Smooth muscle cell (in vitro differentiated cells): ENCODE measurements at regions not wholly inside any gene's neighbourhood (a gene's known extent, or its start where the extent isn't known, plus 50 kb on each side); places are given as distances from the start of the nearest gene placed in this dataset.

ENCODE experiments used
- DNase-seq: peaks from one replicate; lab custom pipeline; 2025; ENCODE audit not compliant: unreplicated experiment; lab: John Stamatoyannopoulos, UW
- H2AFZ ChIP-seq: fragments of 200-600 bp; sonication (generic); 2 replicates; pipeline ENCODE4 v1.6.0; 2016; ENCODE audit warnings: antibody characterized with exemption, low read depth, mild to moderate bottlenecking
- H3F3A ChIP-seq: fragments of 200-600 bp; sonication (generic); 2 replicates; pipeline ENCODE4 v1.6.0; 2017; ENCODE audit warnings: antibody characterized with exemption, low read depth
- H3K27ac ChIP-seq: fragments of 200-600 bp; sonication (generic); 2 replicates; pipeline ENCODE4 v1.5.1; 2016; ENCODE audit warnings: low read depth, mild to moderate bottlenecking
- H3K27me3 ChIP-seq: fragments of 200-600 bp; sonication (generic); 2 replicates; pipeline ENCODE4 v1.6.1; 2016; ENCODE audit warnings: low read depth, mild to moderate bottlenecking
- H3K36me3 ChIP-seq: fragments of 200-600 bp; sonication (generic); 2 replicates; pipeline ENCODE4 v1.5.1; 2016; ENCODE audit warnings: low read depth
- H3K4me1 ChIP-seq: fragments of 200-600 bp; sonication (generic); 2 replicates; pipeline ENCODE4 v1.5.1; 2016; ENCODE audit warnings: low read depth
- H3K4me2 ChIP-seq: fragments of 200-600 bp; sonication (generic); 2 replicates; pipeline ENCODE4 v1.6.0; 2016; ENCODE audit warnings: mild to moderate bottlenecking
- H3K4me3 ChIP-seq: fragments of 200-600 bp; sonication (generic); 2 replicates; pipeline ENCODE4 v1.5.1; 2016; ENCODE audit warnings: mild to moderate bottlenecking
- H3K79me2 ChIP-seq: fragments of 200-600 bp; sonication (generic); 2 replicates; pipeline ENCODE4 v1.6.0; 2016; ENCODE audit warnings: low read depth, mild to moderate bottlenecking
- H3K9ac ChIP-seq: fragments of 200-600 bp; sonication (generic); 2 replicates; pipeline ENCODE4 v1.6.0; 2016; ENCODE audit warnings: low read depth
- H3K9me3 ChIP-seq: fragments of 200-600 bp; sonication (generic); replicated peaks from 2 replicates; pipeline ENCODE4 v1.5.1; 2016; ENCODE audit warnings: low read depth
- H4K20me1 ChIP-seq: fragments of 200-600 bp; sonication (generic); 2 replicates; pipeline ENCODE4 v1.6.0; 2016; ENCODE audit warnings: low read depth
- WGBS: methylation state at CpG from one replicate; pipeline ENCODE4 v1.1.7; 2016; ENCODE audit warnings: low lambda C conversion rate; 5-methylcytosine and 5-hydroxymethylcytosine counted together
- TF ChIP-seq, protein P1 (sequence below): fragments of 200-600 bp; sonication (generic); IDR thresholded peaks from 2 replicates; pipeline ENCODE4 v1.5.1; 2017; ENCODE audit warnings: borderline replicate concordance, mild to moderate bottlenecking, antibody characterized with exemption; ENCODE audit not compliant: insufficient read depth, poor library complexity, severe bottlenecking

DNA sequence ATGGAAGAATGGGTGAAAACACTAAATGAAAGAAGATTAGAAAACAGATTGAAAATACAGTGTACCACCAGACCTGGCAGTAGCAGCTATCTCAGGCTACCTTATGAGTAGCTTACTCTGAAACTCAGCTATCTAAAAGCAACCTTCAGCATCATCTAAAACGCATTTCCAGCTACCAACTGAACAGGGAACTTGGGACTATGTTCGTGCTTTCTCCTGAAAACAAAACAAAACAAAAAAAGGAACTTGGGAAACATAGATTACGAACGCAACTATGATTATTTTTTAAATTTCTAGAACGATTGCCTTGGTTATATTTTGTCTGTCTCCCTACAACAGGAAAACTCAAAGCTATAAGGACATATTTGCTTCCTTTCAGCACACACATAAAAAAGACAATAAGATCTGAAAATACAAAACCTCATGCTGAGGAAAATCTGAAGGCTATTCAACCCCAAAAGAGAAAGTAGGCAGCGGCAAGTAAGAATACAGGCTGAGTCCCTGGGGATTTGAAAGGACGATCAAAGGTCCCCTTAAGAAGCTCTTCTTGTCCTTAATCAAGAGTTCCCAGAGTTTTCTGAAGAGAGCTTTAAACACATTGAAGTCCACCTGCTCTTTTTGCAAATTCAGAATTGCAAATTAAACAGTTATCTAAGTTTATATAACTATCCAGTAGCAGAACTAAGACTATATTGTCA is 53.4 kb downstream of the OR2K2 start:
- no peak for DNase-seq
- H3F3A ChIP-seq: no peaks in the 10 kb centered on the region
- no peak overlapping the region for H3K9ac ChIP-seq
- no peaks in the 10 kb centered on the region for H4K20me1 ChIP-seq
- no peaks in the 10 kb centered on the region for H3K27me3 ChIP-seq
- TF ChIP-seq, protein P1, sequence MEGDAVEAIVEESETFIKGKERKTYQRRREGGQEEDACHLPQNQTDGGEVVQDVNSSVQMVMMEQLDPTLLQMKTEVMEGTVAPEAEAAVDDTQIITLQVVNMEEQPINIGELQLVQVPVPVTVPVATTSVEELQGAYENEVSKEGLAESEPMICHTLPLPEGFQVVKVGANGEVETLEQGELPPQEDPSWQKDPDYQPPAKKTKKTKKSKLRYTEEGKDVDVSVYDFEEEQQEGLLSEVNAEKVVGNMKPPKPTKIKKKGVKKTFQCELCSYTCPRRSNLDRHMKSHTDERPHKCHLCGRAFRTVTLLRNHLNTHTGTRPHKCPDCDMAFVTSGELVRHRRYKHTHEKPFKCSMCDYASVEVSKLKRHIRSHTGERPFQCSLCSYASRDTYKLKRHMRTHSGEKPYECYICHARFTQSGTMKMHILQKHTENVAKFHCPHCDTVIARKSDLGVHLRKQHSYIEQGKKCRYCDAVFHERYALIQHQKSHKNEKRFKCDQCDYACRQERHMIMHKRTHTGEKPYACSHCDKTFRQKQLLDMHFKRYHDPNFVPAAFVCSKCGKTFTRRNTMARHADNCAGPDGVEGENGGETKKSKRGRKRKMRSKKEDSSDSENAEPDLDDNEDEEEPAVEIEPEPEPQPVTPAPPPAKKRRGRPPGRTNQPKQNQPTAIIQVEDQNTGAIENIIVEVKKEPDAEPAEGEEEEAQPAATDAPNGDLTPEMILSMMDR: no peak
- no peaks in the 10 kb centered on the region for H3K9me3 ChIP-seq
- no peak overlapping the region for H3K4me2 ChIP-seq
- no peak overlapping the region for H3K4me3 ChIP-seq
- no peaks in the 10 kb centered on the region for H3K36me3 ChIP-seq
- H3K27ac ChIP-seq: no peak overlapping the region
- H3K79me2 ChIP-seq: no peaks in the 10 kb centered on the region
- peaks cover 22% of the 10 kb centered on the region for H3K4me1 ChIP-seq
- 88% methylated on average over 7 of the region's 7 CpGs for WGBS
- no peak overlapping the region for H2AFZ ChIP-seq

DNA sequence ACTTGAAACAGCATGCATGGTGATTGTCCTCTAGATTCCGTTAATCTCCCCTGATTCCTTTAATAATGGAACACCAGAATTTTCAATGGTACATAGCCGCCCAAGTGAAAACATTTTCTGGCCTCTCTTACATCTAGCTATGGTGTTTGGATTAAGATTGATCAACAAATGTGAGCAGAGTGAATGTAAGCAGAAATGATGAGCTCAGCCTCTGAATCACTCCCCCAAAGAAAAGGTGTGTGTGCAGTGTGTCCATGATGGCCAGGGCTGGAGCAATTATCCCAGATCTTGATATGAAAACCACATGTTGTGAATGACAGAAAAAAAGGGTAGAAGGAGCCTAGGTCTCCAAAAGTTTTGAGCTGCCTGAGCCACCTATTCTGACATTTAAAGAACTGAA is 55.3 kb downstream of the OR2K2 start:
- Histone ChIP-seq H3K79me2 (no peaks in the 10 kb centered on the region), H4K20me1 (no peaks in the 10 kb centered on the region), H3K9me3 (no peaks in the 10 kb centered on the region), H3K4me2 (no peak overlapping the region), H3K4me1 (peaks cover 22% of the 10 kb centered on the region), H3K4me3 (no peak overlapping the region), H3K9ac (no peak overlapping the region), H3F3A (no peaks in the 10 kb centered on the region), H3K27me3 (no peaks in the 10 kb centered on the region), H3K36me3 (no peaks in the 10 kb centered on the region), H3K27ac (no peak overlapping the region), H2AFZ (no peak overlapping the region)
- DNase-seq: no peak
- WGBS: 93% methylated on average over 2 of the region's 2 CpGs
- TF ChIP-seq, protein P1: no peak

DNA sequence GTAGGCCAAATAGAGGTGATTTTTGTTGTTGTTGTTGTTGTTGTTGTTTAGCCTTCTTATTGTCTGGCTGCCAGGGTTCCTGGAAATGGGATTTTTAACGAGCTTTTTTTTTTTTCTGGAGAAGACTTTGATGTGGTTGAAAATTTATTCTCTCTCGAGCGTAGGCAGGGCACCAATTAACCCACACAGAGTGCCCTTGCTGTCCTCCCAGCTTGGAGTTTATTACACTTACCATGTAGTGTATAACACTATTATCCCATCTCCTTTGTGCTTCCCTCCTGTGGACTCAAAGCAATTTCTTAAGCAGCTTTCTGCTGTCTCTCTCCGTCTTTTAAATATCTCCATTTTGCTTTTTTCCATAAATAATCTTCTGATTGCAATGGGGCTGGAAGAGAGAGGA is 57.4 kb downstream of the OR2K2 start:
- DNase-seq: no peak
- Histone ChIP-seq H3K9me3 (no peaks in the 10 kb centered on the region), H3F3A (no peaks in the 10 kb centered on the region), H3K9ac (no peak overlapping the region), H3K27me3 (no peaks in the 10 kb centered on the region), H2AFZ (no peak overlapping the region), H3K79me2 (no peaks in the 10 kb centered on the region), H3K4me2 (no peak overlapping the region), H3K4me1 (peaks cover 14% of the 10 kb centered on the region), H3K36me3 (no peaks in the 10 kb centered on the region), H3K27ac (no peak overlapping the region), H4K20me1 (no peaks in the 10 kb centered on the region), H3K4me3 (no peak overlapping the region)
- TF ChIP-seq, protein P1: no peak
- 51% methylated on average over 4 of the region's 4 CpGs for WGBS

DNA sequence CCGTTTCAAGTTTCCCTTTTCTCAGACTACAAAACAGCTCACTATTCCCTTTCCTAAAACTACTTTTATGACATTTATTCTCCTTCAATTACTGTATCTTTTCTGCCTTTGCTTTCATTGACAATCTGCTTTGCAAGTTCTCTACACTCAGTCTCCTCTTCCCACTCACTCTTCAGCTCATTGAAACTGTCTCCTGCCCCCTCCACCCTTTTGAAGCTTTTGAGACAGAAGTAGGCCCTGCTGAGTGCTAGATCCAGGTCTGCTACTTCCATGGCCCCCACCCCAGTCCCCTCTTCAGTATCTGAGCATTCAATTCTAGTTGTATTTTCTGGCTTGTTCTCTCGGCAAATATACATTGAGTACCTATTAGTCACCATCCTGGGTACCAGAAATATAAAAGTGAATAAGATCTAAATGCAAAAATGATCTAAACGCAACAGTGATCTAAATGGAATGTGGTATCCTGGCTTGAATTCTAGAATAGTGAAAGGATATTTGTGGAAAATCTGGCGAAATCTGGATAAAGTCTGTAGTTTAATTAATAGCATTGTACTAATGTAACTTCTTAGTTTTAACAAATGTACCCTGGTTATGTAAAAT is 58.4 kb downstream of the OR2K2 start:
- no peaks in the 10 kb centered on the region for H4K20me1 ChIP-seq
- H3K36me3 ChIP-seq: no peaks in the 10 kb centered on the region
- WGBS: 85% methylated on average over 4 of the region's 4 CpGs
- H3K4me3 ChIP-seq: no peak overlapping the region
- H3K4me1 ChIP-seq: peaks cover 4% of the 10 kb centered on the region
- no peaks in the 10 kb centered on the region for H3F3A ChIP-seq
- no peak overlapping the region for H2AFZ ChIP-seq
- no peak for DNase-seq
- H3K9me3 ChIP-seq: no peaks in the 10 kb centered on the region
- H3K27ac ChIP-seq: no peak overlapping the region
- H3K27me3 ChIP-seq: no peaks in the 10 kb centered on the region
- H3K9ac ChIP-seq: no peak overlapping the region
- no peaks in the 10 kb centered on the region for H3K79me2 ChIP-seq
- no peak overlapping the region for H3K4me2 ChIP-seq
- TF ChIP-seq, protein P1: no peak
